HG03575 (cell line): ENCODE measurements at regions not wholly inside any gene's neighbourhood (a gene's known extent, or its start where the extent isn't known, plus 50 kb on each side); places are given as distances from the start of the nearest gene placed in this dataset.

ENCODE experiments used
- ATAC-seq: cut with Tn5 transposase; IDR thresholded peaks from one replicate; pipeline ENCODE4 v1.9.1; 2021; ENCODE audit not compliant: unreplicated experiment, insufficient number of reproducible peaks, low FRiP score; ENCODE audit errors: extremely low read depth

GRCh38 chr10:35898716-35899440, 256.8 kb upstream of the FZD8 start:
- no peak for ATAC-seq

- no peak for ATAC-seq
Measured at GRCh38 chr10:35896001-35896400, 253.9 kb upstream of the FZD8 start.

GRCh38 chr10:35895331-35895730, 253.2 kb upstream of the FZD8 start:
- ATAC-seq, result no peak

GRCh38 chr10:35892526-35892925, 250.4 kb upstream of the FZD8 start:
- no peak for ATAC-seq

- ATAC-seq, result no peak
Measured at GRCh38 chr10:35890676-35891495, 248.8 kb upstream of the FZD8 start.

GRCh38 chr10:35889971-35890675, 248.0 kb upstream of the FZD8 start:
- no peak for ATAC-seq

- ATAC-seq, result no peak
Measured at GRCh38 chr10:35889226-35889625, 247.1 kb upstream of the FZD8 start.

- ATAC-seq, result no peak
Measured at GRCh38 chr10:35888400-35888799, 246.3 kb upstream of the FZD8 start.

- no peak for ATAC-seq
Measured at GRCh38 chr10:35887685-35888084, 245.6 kb upstream of the FZD8 start.

- no peak for ATAC-seq
Measured at GRCh38 chr10:35885076-35885475, 243.0 kb upstream of the FZD8 start.

- ATAC-seq, result no peak
Measured at GRCh38 chr10:35884657-35885071, 242.6 kb upstream of the FZD8 start.

GRCh38 chr10:35882422-35883150, 240.5 kb upstream of the FZD8 start:
- no peak for ATAC-seq

- ATAC-seq, result no peak
Measured at GRCh38 chr10:35881320-35881719, 239.2 kb upstream of the FZD8 start.

- ATAC-seq, result no peak
Measured at GRCh38 chr10:35876248-35876647, 234.2 kb upstream of the FZD8 start.

- ATAC-seq, result no peak
Measured at GRCh38 chr10:35875016-35875676, 233.1 kb upstream of the FZD8 start.

GRCh38 chr10:35874311-35875015, 232.4 kb upstream of the FZD8 start:
- no peak for ATAC-seq

GRCh38 chr10:35872671-35873070, 230.6 kb upstream of the FZD8 start:
- ATAC-seq, result no peak

GRCh38 chr10:35870665-35871310, 228.7 kb upstream of the FZD8 start:
- no peak for ATAC-seq
